GM12865 (cell line): ENCODE measurements at regions not wholly inside any gene's neighbourhood (a gene's known extent, or its start where the extent isn't known, plus 50 kb on each side); places are given as distances from the start of the nearest gene placed in this dataset.

Experiments
- DNase-seq: peaks from one replicate; pipeline ENCODE4 v3.0.0; 2010; ENCODE audit warnings: low read depth
- H3K4me3 ChIP-seq: 2 replicates; pipeline ENCODE4 v1.5.1; 2011; ENCODE audit warnings: mild to moderate bottlenecking, low read depth, low read length, control low read depth
- TF ChIP-seq, protein P1 (sequence below): IDR thresholded peaks from 2 replicates; pipeline ENCODE4 v1.5.1; 2011; ENCODE audit warnings: low read length, control low read depth, low read depth, inconsistent platforms; ENCODE audit not compliant: insufficient read depth; ENCODE audit errors: missing control alignments

DNA sequence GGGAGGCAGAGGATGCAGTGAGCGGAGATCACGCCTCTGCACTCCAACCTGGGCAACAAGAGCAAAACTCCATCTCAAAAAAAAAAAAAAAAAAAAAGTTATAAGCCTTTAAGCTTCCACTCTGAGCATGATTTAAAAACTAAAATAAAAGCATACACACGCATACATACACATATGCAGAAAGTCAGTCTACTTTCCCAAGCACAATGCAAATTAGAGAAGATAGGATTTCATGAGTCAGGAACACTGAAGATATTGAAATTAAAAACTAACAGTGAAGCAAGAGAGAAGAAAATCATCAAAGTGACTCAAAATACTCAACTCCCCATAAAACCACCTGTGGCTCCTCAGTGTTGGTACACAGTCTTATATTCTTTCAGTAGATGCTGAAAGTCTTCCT is 1009.5 kb upstream of the WWC1 start:
- TF ChIP-seq, protein P1, sequence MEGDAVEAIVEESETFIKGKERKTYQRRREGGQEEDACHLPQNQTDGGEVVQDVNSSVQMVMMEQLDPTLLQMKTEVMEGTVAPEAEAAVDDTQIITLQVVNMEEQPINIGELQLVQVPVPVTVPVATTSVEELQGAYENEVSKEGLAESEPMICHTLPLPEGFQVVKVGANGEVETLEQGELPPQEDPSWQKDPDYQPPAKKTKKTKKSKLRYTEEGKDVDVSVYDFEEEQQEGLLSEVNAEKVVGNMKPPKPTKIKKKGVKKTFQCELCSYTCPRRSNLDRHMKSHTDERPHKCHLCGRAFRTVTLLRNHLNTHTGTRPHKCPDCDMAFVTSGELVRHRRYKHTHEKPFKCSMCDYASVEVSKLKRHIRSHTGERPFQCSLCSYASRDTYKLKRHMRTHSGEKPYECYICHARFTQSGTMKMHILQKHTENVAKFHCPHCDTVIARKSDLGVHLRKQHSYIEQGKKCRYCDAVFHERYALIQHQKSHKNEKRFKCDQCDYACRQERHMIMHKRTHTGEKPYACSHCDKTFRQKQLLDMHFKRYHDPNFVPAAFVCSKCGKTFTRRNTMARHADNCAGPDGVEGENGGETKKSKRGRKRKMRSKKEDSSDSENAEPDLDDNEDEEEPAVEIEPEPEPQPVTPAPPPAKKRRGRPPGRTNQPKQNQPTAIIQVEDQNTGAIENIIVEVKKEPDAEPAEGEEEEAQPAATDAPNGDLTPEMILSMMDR: no peak
- H3K4me3 ChIP-seq: no peak overlapping the region
- no peak for DNase-seq

DNA sequence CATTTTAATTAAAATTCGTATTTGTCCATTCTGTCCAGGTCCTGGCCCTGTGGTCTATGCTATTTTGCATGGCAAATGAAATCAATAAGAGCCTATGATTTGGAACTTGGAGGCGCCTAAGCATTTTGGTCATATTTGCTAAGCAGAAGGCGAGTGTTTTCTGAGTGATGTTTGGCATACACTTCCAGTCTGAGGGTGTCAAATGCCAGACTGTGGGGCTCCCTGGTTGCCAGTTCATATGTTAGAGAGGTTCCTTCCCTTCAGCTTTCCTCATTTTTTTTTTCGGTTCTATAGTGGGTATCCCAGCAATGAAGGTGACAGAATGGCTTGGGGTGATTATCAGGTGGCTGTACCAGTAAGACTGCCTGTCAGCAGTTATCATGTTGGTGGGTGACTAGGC is 1007.8 kb upstream of the WWC1 start:
- H3K4me3 ChIP-seq: no peak overlapping the region
- TF ChIP-seq, protein P1: no peak
- no peak for DNase-seq

DNA sequence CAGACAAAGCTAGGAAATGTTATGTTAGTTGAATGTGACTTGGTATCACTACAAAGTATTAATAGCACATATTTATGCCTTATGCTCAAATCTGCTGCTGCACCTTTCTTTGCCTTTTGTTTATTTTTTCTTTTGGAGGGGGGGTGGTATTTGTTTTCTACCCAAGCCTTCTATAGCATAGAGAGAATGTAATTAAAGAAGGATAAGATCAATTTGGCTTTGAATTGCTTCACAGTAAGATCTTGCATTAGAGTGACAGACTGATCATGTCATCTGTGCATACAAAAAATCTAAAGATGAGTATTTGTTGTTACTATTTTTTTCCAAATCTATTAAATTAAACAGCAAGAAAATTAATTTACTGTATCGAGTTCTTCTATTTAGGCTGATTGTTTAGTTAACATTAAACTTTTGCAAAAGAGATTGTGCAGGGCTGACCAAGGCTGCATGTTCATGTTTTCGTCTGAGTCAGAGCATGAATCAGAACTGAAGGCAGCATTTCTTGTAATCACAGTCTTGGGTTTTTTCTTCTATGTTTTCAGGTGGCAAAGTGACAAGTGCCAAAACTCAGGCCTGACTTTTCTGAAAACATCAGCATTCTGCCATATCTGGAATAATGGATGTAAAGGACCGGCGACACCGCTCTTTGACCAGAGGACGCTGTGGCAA is 1007.1 kb upstream of the WWC1 start:
- H3K4me3 ChIP-seq: no peak overlapping the region
- TF ChIP-seq, protein P1: no peak
- no peak for DNase-seq

DNA sequence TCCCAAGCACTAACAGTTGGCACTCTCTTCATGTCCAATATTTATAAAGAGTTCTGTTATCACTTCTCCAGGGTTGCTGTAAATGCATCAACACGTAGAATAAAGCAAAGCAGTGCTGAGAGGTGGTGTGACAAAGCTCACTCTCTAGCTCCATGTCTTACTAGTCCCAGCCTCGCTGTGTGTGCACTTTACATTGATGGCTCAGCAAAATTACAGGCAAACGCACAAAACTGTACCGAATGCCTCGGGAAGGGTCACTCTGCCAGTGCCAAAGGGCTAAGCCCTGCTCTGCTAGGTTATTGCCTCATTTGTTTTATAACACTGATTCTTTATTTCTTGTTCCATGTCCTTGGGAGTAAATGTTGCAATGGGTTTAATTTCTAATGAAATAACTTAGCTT is 1005.9 kb upstream of the WWC1 start:
- no peak overlapping the region for H3K4me3 ChIP-seq
- TF ChIP-seq, protein P1: no peak
- no peak for DNase-seq

DNA sequence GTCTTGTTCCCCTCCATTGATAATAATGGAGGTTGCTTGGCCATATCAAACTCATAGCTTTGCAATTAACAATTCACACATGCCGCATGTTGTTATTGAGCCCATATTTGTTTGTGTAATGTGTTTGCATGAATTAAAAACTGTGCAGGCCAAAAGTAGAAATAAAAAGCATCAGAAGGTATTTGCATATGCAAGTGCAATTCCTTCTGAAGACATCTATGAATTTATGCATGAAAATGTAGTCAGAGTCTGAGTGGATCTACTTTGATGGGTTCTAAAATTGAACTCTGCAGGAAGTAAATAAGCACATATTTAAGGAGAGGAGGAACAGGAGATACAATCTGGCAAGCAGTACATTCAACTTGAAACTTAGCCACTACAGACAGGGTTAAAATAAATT is 1004.6 kb upstream of the WWC1 start:
- DNase-seq: no peak
- TF ChIP-seq, protein P1: no peak
- no peak overlapping the region for H3K4me3 ChIP-seq

DNA sequence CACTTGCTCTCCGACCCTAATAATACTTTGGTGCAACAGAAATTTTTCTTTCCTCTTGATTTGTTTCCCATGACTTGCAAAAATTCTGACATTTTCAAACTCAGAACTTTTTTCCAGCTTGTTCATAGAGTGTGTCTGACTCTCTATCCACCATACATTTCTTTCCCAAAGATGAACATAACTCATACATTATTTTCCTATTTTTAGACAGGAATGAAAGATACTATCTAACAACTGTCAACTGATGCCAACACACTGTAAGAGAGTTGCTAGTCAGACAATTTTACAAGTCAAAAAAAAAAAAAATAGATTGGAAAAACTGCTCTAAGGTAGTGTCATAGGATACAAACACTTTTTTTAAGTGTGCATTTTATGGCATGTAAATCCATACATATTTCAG is 1001.0 kb upstream of the WWC1 start:
- H3K4me3 ChIP-seq: no peak overlapping the region
- DNase-seq: no peak
- TF ChIP-seq, protein P1: no peak

DNA sequence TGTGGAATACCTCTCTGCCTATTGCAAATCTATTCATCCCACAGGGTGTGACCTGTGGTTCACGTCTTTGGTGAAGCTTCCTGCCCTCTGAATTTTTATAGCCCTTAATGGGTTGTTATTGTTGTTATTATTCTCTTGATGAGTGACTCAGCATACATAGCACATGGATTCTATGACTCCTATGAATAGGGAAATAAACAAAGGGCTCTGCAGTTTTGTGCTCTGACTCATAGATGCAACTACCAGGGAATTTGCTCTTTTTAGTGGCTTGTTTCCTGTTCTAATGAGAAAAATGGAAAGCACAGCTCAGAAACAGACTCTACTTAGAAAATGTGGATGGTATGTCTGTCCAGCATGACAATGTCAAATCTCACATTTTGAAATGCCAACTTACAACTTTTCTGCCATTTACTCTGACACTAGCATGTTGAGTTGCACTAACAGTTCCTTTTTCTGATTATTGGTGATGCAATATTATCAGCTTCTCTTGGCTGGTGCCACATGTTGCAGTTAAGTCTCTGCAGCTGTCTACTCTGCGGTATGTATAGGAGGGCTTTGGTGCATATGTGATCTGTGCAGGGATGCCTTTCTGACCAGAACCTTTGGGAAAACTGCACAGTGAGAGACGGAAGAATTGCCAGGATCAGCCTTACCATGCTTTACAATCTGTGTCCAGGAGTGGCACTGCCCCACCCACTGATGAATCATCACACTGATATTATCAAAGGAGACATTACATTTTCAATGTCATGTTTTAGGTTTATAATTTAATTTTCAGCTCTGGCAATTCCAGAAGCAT is 996.4 kb upstream of the WWC1 start:
- DNase-seq: no peak
- H3K4me3 ChIP-seq: no peak overlapping the region

More for the DNA sequence above, 996.4 kb upstream of the WWC1 start:
- TF ChIP-seq, protein P1: no peak
